ENCODE measurements at regions not wholly inside any gene's neighbourhood (a gene's known extent, or its start where the extent isn't known, plus 50 kb on each side); places are given as distances from the start of the nearest gene placed in this dataset.

GRCh38 chr3:127064391-127065137, 81.6 kb downstream of the PLXNA1 start:
- no peak for TF ChIP-seq CTCF (conservative IDR thresholded peaks at IDR 0.05; ENCODE audit: low read depth, low read length)
- no peak for TF ChIP-seq EZH2 (IDR thresholded peaks at IDR 0.05; ENCODE audit: borderline replicate concordance, low read depth, low read length, poor library complexity, severe bottlenecking)
